ENCODE measurements at regions not wholly inside any gene's neighbourhood (a gene's known extent, or its start where the extent isn't known, plus 50 kb on each side); places are given as distances from the start of the nearest gene placed in this dataset.

GRCh38 chr2:194802589-194802988 is 854.4 kb upstream of the SLC39A10 start:
- TF ChIP-seq POLR2A (IDR thresholded peaks at IDR 0.05; ENCODE audit: low read depth, low read length): no peak
- TF ChIP-seq CTCF (IDR thresholded peaks at IDR 0.05; ENCODE audit: extremely low read depth in 1 of 2, insufficient read depth in 1 of 2, low read depth in 1 of 2, low read length in 2 of 2): no peak
- TF ChIP-seq EZH2 (IDR thresholded peaks at IDR 0.05; ENCODE audit: borderline replicate concordance, low read depth, low read length, severe bottlenecking): no peak
- TF ChIP-seq MYC (IDR thresholded peaks at IDR 0.05; ENCODE audit: low read depth, low read length): no peak
- TF ChIP-seq POLR2AphosphoS5 (IDR thresholded peaks at IDR 0.05; ENCODE audit: insufficient read depth, low read depth, low read length): no peak
- TF ChIP-seq GATA2 (IDR thresholded peaks at IDR 0.05; ENCODE audit: insufficient read depth, insufficient read length, low read depth, low read length): no peak
- no peak for TF ChIP-seq JUN (IDR thresholded peaks at IDR 0.05; ENCODE audit: borderline replicate concordance, insufficient read depth, insufficient read length, low read depth)
- TF ChIP-seq MAX (IDR thresholded peaks at IDR 0.05; ENCODE audit: insufficient read depth, insufficient read length): no peak
- no peak for TF ChIP-seq FOS (IDR thresholded peaks at IDR 0.05; ENCODE audit: borderline replicate concordance, insufficient read depth, low read length)

Measured in endothelial cell of umbilical vein (primary cell).